GM10266 (cell line): ENCODE measurements at regions not wholly inside any gene's neighbourhood (a gene's known extent, or its start where the extent isn't known, plus 50 kb on each side); places are given as distances from the start of the nearest gene placed in this dataset.

Source experiments
- DNase-seq: peaks from one replicate; pipeline ENCODE4 v3.0.0; 2012; ENCODE audit errors: extremely low spot score
- CTCF ChIP-seq: IDR thresholded peaks from 2 replicates; pipeline ENCODE4 v1.5.1; 2012; ENCODE audit warnings: mild to moderate bottlenecking, low read depth; ENCODE audit not compliant: control insufficient read depth, insufficient read depth; ENCODE audit errors: missing control alignments

GRCh38 chrX:114152130-114152529 lies 431.8 kb upstream of the HTR2C start:
- no peak for DNase-seq
- no peak for TF ChIP-seq CTCF

GRCh38 chrX:114134465-114134864 lies 449.4 kb upstream of the HTR2C start:
- no peak for TF ChIP-seq CTCF
- DNase-seq = no peak

- no peak for DNase-seq
- no peak for TF ChIP-seq CTCF
These were observed 456.4 kb upstream of the HTR2C start for GRCh38 chrX:114127411-114128025.

GRCh38 chrX:114127005-114127404 lies 456.9 kb upstream of the HTR2C start:
- TF ChIP-seq CTCF = no peak
- no peak for DNase-seq

GRCh38 chrX:114101081-114101480 lies 482.8 kb upstream of the HTR2C start:
- no peak for DNase-seq
- TF ChIP-seq CTCF = no peak

GRCh38 chrX:114097866-114098265 lies 486.0 kb upstream of the HTR2C start:
- no peak for TF ChIP-seq CTCF
- DNase-seq = no peak

- TF ChIP-seq CTCF = no peak
- DNase-seq = no peak
These were observed 486.5 kb upstream of the HTR2C start for GRCh38 chrX:114097427-114097826.
